Parathyroid adenoma (tissue), 2 donors: ENCODE measurements at regions not wholly inside any gene's neighbourhood (a gene's known extent, or its start where the extent isn't known, plus 50 kb on each side); places are given as distances from the start of the nearest gene placed in this dataset.

Experiments
- H2AFZ ChIP-seq: fragments of 300-600 bp; sonication (generic); one replicate; pipeline ENCODE4 v1.7.0; 2017; ENCODE audit warnings: antibody characterized with exemption, mild to moderate bottlenecking
- H3K27ac ChIP-seq: fragments of 300-600 bp; sonication (generic); one replicate; pipeline ENCODE4 v1.7.0; 2017
- H3K27me3 ChIP-seq: fragments of 300-600 bp; sonication (generic); one replicate; pipeline ENCODE4 v1.7.0; 2017; ENCODE audit warnings: low read length; ENCODE audit not compliant: control insufficient read depth, insufficient read depth
- H3K36me3 ChIP-seq: fragments of 300-600 bp; sonication (generic); one replicate; pipeline ENCODE4 v1.7.0; 2017; ENCODE audit warnings: low read length; ENCODE audit not compliant: control insufficient read depth, insufficient read depth
- H3K4me1 ChIP-seq: fragments of 300-600 bp; sonication (generic); one replicate; pipeline ENCODE4 v1.7.0; 2017; ENCODE audit warnings: control low read depth
- H3K4me2 ChIP-seq: fragments of 300-600 bp; sonication (generic); one replicate; pipeline ENCODE4 v1.7.0; 2017; ENCODE audit warnings: low read length
- H3K4me3 ChIP-seq: fragments of 300-600 bp; sonication (generic); one replicate; pipeline ENCODE4 v1.7.0; 2017; ENCODE audit warnings: low read depth, low read length
- H3K79me2 ChIP-seq: fragments of 300-600 bp; sonication (generic); one replicate; pipeline ENCODE4 v1.7.0; 2017; ENCODE audit warnings: control low read depth
- H3K9ac ChIP-seq: fragments of 300-600 bp; sonication (generic); one replicate; pipeline ENCODE4 v1.7.0; 2017; ENCODE audit warnings: mild to moderate bottlenecking
- H3K9me3 ChIP-seq: fragments of 300-600 bp; sonication (generic); one replicate; pipeline ENCODE4 v1.7.0; 2017; ENCODE audit warnings: low read length; ENCODE audit not compliant: control insufficient read depth
- CTCF ChIP-seq: fragments of 300-600 bp; sonication (generic); IDR thresholded peaks from one replicate; pipeline ENCODE4 v1.7.0; 2017; ENCODE audit warnings: antibody characterized with exemption, mild to moderate bottlenecking
- donor health status: primary hyperparathyroidism.

GRCh38 chr10:33455029-33455428, 120.6 kb upstream of the NRP1 start:
- no peak overlapping the region for H3K9ac ChIP-seq
- H3K36me3 ChIP-seq = no peaks in the 10 kb centered on the region
- H3K79me2 ChIP-seq = no peaks in the 10 kb centered on the region
- no peak overlapping the region for H3K4me3 ChIP-seq
- no peak overlapping the region for H2AFZ ChIP-seq
- no peak for TF ChIP-seq CTCF
- H3K27me3 ChIP-seq = no peaks in the 10 kb centered on the region
- H3K4me1 ChIP-seq = no peaks in the 10 kb centered on the region
- no peak overlapping the region for H3K4me2 ChIP-seq
- H3K9me3 ChIP-seq = no peaks in the 10 kb centered on the region
- no peak overlapping the region for H3K27ac ChIP-seq

GRCh38 chr10:33454554-33454953, 120.1 kb upstream of the NRP1 start:
- H3K9ac ChIP-seq = no peak overlapping the region
- H3K4me1 ChIP-seq = no peaks in the 10 kb centered on the region
- H3K36me3 ChIP-seq = no peaks in the 10 kb centered on the region
- no peak overlapping the region for H2AFZ ChIP-seq
- H3K27me3 ChIP-seq = no peaks in the 10 kb centered on the region
- no peak overlapping the region for H3K4me3 ChIP-seq
- H3K9me3 ChIP-seq = no peaks in the 10 kb centered on the region
- no peaks in the 10 kb centered on the region for H3K79me2 ChIP-seq
- no peak overlapping the region for H3K4me2 ChIP-seq
- no peak overlapping the region for H3K27ac ChIP-seq
- TF ChIP-seq CTCF = no peak

- H3K4me3 ChIP-seq = no peak overlapping the region
- H2AFZ ChIP-seq = no peak overlapping the region
- no peaks in the 10 kb centered on the region for H3K9me3 ChIP-seq
- no peak for TF ChIP-seq CTCF
- no peak overlapping the region for H3K4me2 ChIP-seq
- H3K9ac ChIP-seq = no peak overlapping the region
- H3K27me3 ChIP-seq = no peaks in the 10 kb centered on the region
- no peaks in the 10 kb centered on the region for H3K79me2 ChIP-seq
- H3K36me3 ChIP-seq = no peaks in the 10 kb centered on the region
- no peaks in the 10 kb centered on the region for H3K4me1 ChIP-seq
- no peak overlapping the region for H3K27ac ChIP-seq
Observed at GRCh38 chr10:33453081-33454025, 118.9 kb upstream of the NRP1 start.

- no peaks in the 10 kb centered on the region for H3K4me1 ChIP-seq
- no peaks in the 10 kb centered on the region for H3K79me2 ChIP-seq
- no peaks in the 10 kb centered on the region for H3K27me3 ChIP-seq
- no peak overlapping the region for H3K9ac ChIP-seq
- TF ChIP-seq CTCF = no peak
- no peak overlapping the region for H3K4me3 ChIP-seq
- H3K36me3 ChIP-seq = no peaks in the 10 kb centered on the region
- H3K4me2 ChIP-seq = no peak overlapping the region
- H2AFZ ChIP-seq = no peak overlapping the region
- H3K9me3 ChIP-seq = no peaks in the 10 kb centered on the region
- H3K27ac ChIP-seq = no peak overlapping the region
Observed at GRCh38 chr10:33448421-33449140, 114.1 kb upstream of the NRP1 start.
